MCF 10A (cell line): ENCODE measurements at regions not wholly inside any gene's neighbourhood (a gene's known extent, or its start where the extent isn't known, plus 50 kb on each side); places are given as distances from the start of the nearest gene placed in this dataset.

Experiments
- BruUV-seq: library from RNA; stranded (reverse); fragments of 400-500 nt; replicated peaks from 2 replicates; lab custom pipeline; 2021; lab: Mats Ljungman, UMichigan
- CTCF ChIA-PET: fragments of 300-600 bp; sonication (Branson Sonifier 250); formaldehyde crosslinking; extraction: SDS; loops from one replicate; lab custom pipeline; 2021; ENCODE audit warnings: antibody characterized with exemption, inconsistent platforms; lab: Yijun Ruan, JAX
- POLR2A ChIA-PET: fragments of 300-600, 350-650 bp; sonication (Branson Sonifier 250); formaldehyde crosslinking; extraction: SDS; loops from one replicate; lab custom pipeline; 2020; ENCODE audit warnings: antibody characterized with exemption, inconsistent platforms; lab: Yijun Ruan, JAX
- DNase-seq: peaks from one replicate; pipeline ENCODE4 v3.0.0-alpha.2; 2018; ENCODE audit not compliant: unreplicated experiment
- H3K27ac Mint-ChIP-seq: one replicate; pipeline ENCODE4 v1.8.0; 2022; ENCODE audit warnings: mild to moderate bottlenecking, low read depth, mixed read lengths; ENCODE audit not compliant: unreplicated experiment
- H3K27me3 Mint-ChIP-seq: one replicate; pipeline ENCODE4 v1.8.0; 2022; ENCODE audit warnings: mixed read lengths; ENCODE audit not compliant: insufficient read depth, unreplicated experiment
- H3K36me3 Mint-ChIP-seq: one replicate; pipeline ENCODE4 v1.8.0; 2022; ENCODE audit warnings: mild to moderate bottlenecking, moderate library complexity, mixed read lengths; ENCODE audit not compliant: insufficient read depth, unreplicated experiment
- H3K4me1 Mint-ChIP-seq: one replicate; pipeline ENCODE4 v1.8.0; 2022; ENCODE audit warnings: mixed read lengths; ENCODE audit not compliant: insufficient read depth, unreplicated experiment
- H3K4me3 Mint-ChIP-seq: one replicate; pipeline ENCODE4 v1.8.0; 2022; ENCODE audit warnings: mild to moderate bottlenecking, moderate library complexity, mixed read lengths; ENCODE audit not compliant: unreplicated experiment
- H3K9me3 Mint-ChIP-seq: one replicate; pipeline ENCODE4 v1.8.0; 2022; ENCODE audit warnings: mixed read lengths; ENCODE audit not compliant: unreplicated experiment
- intact Hi-C: fragments of 100-400 bp; cut with micrococcal nuclease; formaldehyde crosslinking; loops from 2 replicates; pipeline ENCODE4 v1.14.1; 2022
- TF ChIP-seq, protein P1 (sequence below): fragments of 200-600 bp; IDR thresholded peaks from one replicate; pipeline ENCODE4 v1.8.0; 2022; ENCODE audit warnings: antibody characterized with exemption, mild to moderate bottlenecking; ENCODE audit not compliant: unreplicated experiment

- Mint-ChIP-seq H3K4me1 (peaks cover 11% of the 10 kb centered on the region), H3K9me3 (no peaks in the 10 kb centered on the region), H3K36me3 (peaks cover 8% of the 10 kb centered on the region), H3K4me3 (no peak overlapping the region), H3K27me3 (no peaks in the 10 kb centered on the region), H3K27ac (no peak overlapping the region)
- intact Hi-C loops = no loop called here
- ChIA-PET CTCF (interaction anchor here (0.6 to 0.7 kb wide), 2 partner anchors 321 to 667 kb away, joined by 3 to 4 read pairs; no protein-coding TSS in a partner anchor), POLR2A (no interaction called here)
- DNase-seq = no peak
- BruUV-seq = no TSS peak
- TF ChIP-seq, protein P1, sequence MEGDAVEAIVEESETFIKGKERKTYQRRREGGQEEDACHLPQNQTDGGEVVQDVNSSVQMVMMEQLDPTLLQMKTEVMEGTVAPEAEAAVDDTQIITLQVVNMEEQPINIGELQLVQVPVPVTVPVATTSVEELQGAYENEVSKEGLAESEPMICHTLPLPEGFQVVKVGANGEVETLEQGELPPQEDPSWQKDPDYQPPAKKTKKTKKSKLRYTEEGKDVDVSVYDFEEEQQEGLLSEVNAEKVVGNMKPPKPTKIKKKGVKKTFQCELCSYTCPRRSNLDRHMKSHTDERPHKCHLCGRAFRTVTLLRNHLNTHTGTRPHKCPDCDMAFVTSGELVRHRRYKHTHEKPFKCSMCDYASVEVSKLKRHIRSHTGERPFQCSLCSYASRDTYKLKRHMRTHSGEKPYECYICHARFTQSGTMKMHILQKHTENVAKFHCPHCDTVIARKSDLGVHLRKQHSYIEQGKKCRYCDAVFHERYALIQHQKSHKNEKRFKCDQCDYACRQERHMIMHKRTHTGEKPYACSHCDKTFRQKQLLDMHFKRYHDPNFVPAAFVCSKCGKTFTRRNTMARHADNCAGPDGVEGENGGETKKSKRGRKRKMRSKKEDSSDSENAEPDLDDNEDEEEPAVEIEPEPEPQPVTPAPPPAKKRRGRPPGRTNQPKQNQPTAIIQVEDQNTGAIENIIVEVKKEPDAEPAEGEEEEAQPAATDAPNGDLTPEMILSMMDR = no peak
These were observed 161.1 kb downstream of the TRIML1 start for GRCh38 chr4:188300385-188300784.

GRCh38 chr4:188305690-188306089, 166.4 kb downstream of the TRIML1 start:
- Mint-ChIP-seq H3K36me3 (peaks cover 8% of the 10 kb centered on the region), H3K27me3 (no peaks in the 10 kb centered on the region), H3K9me3 (no peaks in the 10 kb centered on the region), H3K4me1 (no peaks in the 10 kb centered on the region), H3K4me3 (no peak overlapping the region), H3K27ac (no peak overlapping the region)
- BruUV-seq = no TSS peak
- TF ChIP-seq, protein P1 = no peak
- ChIA-PET CTCF (no interaction called here), POLR2A (no interaction called here)
- no peak for DNase-seq
- intact Hi-C loops = no loop called here

DNA sequence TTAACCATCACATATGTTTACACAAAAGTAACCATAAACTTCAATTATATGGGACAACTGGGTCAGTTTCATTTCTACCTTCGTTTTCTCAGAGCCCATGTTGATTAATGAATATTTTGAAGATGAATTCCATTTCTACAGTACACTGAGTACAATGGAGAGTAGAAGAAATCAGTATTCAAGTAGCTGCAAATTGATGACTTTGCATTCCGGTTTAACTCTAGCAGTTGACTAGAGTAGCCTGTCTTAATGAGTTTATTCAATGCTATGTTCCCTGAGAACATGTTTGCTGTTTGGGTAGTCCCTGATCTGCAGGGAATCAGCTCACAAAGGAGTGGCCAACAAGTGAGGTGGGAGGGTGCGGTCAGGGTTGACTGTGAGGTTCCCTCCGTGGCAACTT, 168.3 kb downstream of the TRIML1 start:
- Mint-ChIP-seq H3K36me3 (peaks cover under 1% of the 10 kb centered on the region), H3K27ac (no peak overlapping the region), H3K4me3 (no peak overlapping the region), H3K27me3 (no peaks in the 10 kb centered on the region), H3K4me1 (no peaks in the 10 kb centered on the region), H3K9me3 (no peaks in the 10 kb centered on the region)
- ChIA-PET CTCF (interaction anchor here (0.6 kb wide), 1 partner anchor 396 kb away, joined by 6 read pairs; no protein-coding TSS in a partner anchor), POLR2A (no interaction called here)
- no peak for DNase-seq
- BruUV-seq = no TSS peak
- TF ChIP-seq, protein P1 = no peak
- intact Hi-C loops = no loop called here

GRCh38 chr4:188308142-188308541, 168.9 kb downstream of the TRIML1 start:
- Mint-ChIP-seq H3K27me3 (no peaks in the 10 kb centered on the region), H3K4me1 (no peaks in the 10 kb centered on the region), H3K4me3 (no peak overlapping the region), H3K27ac (no peak overlapping the region), H3K9me3 (no peaks in the 10 kb centered on the region), H3K36me3 (no peaks in the 10 kb centered on the region)
- no peak for DNase-seq
- ChIA-PET POLR2A (no interaction called here), CTCF (interaction anchor here (0.6 kb wide), 1 partner anchor 395 kb away, joined by 6 read pairs; no protein-coding TSS in a partner anchor)
- intact Hi-C loops = no loop called here
- no TSS peak for BruUV-seq
- TF ChIP-seq, protein P1 = no peak
